ENCODE measurements at regions not wholly inside any gene's neighbourhood (a gene's known extent, or its start where the extent isn't known, plus 50 kb on each side); places are given as distances from the start of the nearest gene placed in this dataset.

DNA sequence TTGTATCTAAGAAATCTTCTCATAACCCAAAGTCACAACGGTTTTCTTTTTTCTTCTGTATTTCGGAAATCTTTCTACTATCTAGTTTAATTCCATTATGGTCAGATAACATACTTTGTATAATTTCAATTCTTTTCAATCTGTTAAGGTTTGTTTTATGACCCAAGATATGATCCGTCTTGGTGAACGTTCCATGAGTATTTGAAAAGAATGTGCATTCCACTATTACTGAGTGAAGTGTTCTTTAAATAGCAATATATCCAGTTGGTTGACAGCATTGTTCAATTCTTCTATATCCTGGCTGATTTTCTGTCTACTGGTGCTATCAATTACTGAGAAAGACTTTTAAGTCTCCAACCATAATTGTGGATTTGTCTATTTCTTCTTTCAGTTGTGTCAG is 414.5 kb downstream of the TNS1 start:
- TF ChIP-seq, protein P1, sequence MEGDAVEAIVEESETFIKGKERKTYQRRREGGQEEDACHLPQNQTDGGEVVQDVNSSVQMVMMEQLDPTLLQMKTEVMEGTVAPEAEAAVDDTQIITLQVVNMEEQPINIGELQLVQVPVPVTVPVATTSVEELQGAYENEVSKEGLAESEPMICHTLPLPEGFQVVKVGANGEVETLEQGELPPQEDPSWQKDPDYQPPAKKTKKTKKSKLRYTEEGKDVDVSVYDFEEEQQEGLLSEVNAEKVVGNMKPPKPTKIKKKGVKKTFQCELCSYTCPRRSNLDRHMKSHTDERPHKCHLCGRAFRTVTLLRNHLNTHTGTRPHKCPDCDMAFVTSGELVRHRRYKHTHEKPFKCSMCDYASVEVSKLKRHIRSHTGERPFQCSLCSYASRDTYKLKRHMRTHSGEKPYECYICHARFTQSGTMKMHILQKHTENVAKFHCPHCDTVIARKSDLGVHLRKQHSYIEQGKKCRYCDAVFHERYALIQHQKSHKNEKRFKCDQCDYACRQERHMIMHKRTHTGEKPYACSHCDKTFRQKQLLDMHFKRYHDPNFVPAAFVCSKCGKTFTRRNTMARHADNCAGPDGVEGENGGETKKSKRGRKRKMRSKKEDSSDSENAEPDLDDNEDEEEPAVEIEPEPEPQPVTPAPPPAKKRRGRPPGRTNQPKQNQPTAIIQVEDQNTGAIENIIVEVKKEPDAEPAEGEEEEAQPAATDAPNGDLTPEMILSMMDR (IDR thresholded peaks at IDR 0.05; ENCODE audit: borderline replicate concordance, extremely low read depth, low read length, poor library complexity, severe bottlenecking) = no peak
- no peak for TF ChIP-seq EZH2 (IDR thresholded peaks at IDR 0.05; ENCODE audit: borderline replicate concordance, low read depth, low read length, severe bottlenecking)
